ENCODE measurements at regions not wholly inside any gene's neighbourhood (a gene's known extent, or its start where the extent isn't known, plus 50 kb on each side); places are given as distances from the start of the nearest gene placed in this dataset.

- H3K36me3 ChIP-seq = no peaks in the 10 kb centered on the region
- H3K9me3 ChIP-seq = peaks cover 0 to 4% of the 10 kb centered on the region in 2 donors
- no peaks in the 10 kb centered on the region for H3K4me1 ChIP-seq
- no peak overlapping the region for H3K27ac ChIP-seq
- H3K27me3 ChIP-seq = no peaks in the 10 kb centered on the region
- TF ChIP-seq CTCF (IDR thresholded peaks at IDR 0.05) = no peak
- H3K4me3 ChIP-seq = no peak overlapping the region
- peak; percentile 53 for DNase-seq (ENCODE audit: low spot score)
Observed at GRCh38 chr15:85879334-85880163, 84.8 kb upstream of the KLHL25 start.

- H3K27me3 ChIP-seq = no peaks in the 10 kb centered on the region
- H3K9me3 ChIP-seq = peaks cover 0 to 4% of the 10 kb centered on the region in 2 donors
Observed at GRCh38 chr15:85880501-85881190, 85.9 kb upstream of the KLHL25 start.

DNA sequence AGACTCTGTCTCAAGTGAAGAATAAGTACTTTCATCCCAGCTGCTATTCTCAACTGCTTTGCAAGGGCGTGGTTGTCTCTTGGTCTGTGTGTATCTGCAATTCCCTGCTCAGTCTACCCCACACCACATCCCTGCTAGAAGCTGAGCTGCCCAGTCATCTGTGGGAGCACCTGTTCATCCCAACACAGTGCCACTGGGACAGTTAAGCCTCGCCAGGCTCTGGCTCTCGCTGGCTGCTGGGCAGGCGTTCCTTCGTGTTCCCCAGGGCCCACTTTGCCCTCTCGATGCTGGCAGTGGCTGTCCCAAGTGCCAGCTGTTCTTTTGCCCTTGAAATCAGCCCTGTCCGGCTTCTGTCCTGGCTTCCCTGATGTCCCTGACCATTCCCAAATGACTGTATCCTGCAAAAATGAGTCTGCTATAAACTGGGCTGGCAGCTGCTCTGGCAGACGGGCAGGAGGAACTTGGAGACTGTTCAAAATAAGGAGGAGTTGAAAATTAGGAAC, 91.6 kb upstream of the KLHL25 start:
- Histone ChIP-seq H3K36me3 (no peaks in the 10 kb centered on the region), H3K4me1 (no peaks in the 10 kb centered on the region), H3K27ac (no peak overlapping the region), H3K27me3 (no peaks in the 10 kb centered on the region), H3K4me3 (no peak overlapping the region), H3K9me3 (peaks cover 0 to 4% of the 10 kb centered on the region in 2 donors)
- TF ChIP-seq CTCF (IDR thresholded peaks at IDR 0.05) = no peak
- no peak for DNase-seq (ENCODE audit: low spot score)

More at GRCh38 chr15:85880501-85881190, 85.9 kb upstream of the KLHL25 start:
- H3K4me3 ChIP-seq = no peak overlapping the region
- H3K27ac ChIP-seq = no peak overlapping the region
- H3K4me1 ChIP-seq = no peaks in the 10 kb centered on the region
- no peaks in the 10 kb centered on the region for H3K36me3 ChIP-seq
- DNase-seq (ENCODE audit: low spot score) = no peak
- no peak for TF ChIP-seq CTCF (IDR thresholded peaks at IDR 0.05)

GRCh38 chr15:85889956-85890619, 95.4 kb upstream of the KLHL25 start:
- H3K27me3 ChIP-seq = no peaks in the 10 kb centered on the region
- H3K4me3 ChIP-seq = no peak overlapping the region
- H3K27ac ChIP-seq = no peak overlapping the region
- H3K9me3 ChIP-seq = no peaks in the 10 kb centered on the region
- no peak for TF ChIP-seq CTCF (IDR thresholded peaks at IDR 0.05)
- H3K4me1 ChIP-seq = no peaks in the 10 kb centered on the region
- H3K36me3 ChIP-seq = no peaks in the 10 kb centered on the region
- no peak for DNase-seq (ENCODE audit: low spot score)

- no peak overlapping the region for H3K4me3 ChIP-seq
- no peak for TF ChIP-seq CTCF (IDR thresholded peaks at IDR 0.05)
Observed at GRCh38 chr15:85890620-85890980, 95.9 kb upstream of the KLHL25 start.

More at GRCh38 chr15:85890620-85890980, 95.9 kb upstream of the KLHL25 start:
- H3K27me3 ChIP-seq = no peaks in the 10 kb centered on the region
- no peak overlapping the region for H3K27ac ChIP-seq
- no peak for DNase-seq (ENCODE audit: low spot score)
- H3K36me3 ChIP-seq = no peaks in the 10 kb centered on the region
- H3K9me3 ChIP-seq = no peaks in the 10 kb centered on the region
- no peaks in the 10 kb centered on the region for H3K4me1 ChIP-seq

All from right atrium auricular region (tissue), 2 donors.